ENCODE measurements at regions not wholly inside any gene's neighbourhood (a gene's known extent, or its start where the extent isn't known, plus 50 kb on each side); places are given as distances from the start of the nearest gene placed in this dataset.

DNA sequence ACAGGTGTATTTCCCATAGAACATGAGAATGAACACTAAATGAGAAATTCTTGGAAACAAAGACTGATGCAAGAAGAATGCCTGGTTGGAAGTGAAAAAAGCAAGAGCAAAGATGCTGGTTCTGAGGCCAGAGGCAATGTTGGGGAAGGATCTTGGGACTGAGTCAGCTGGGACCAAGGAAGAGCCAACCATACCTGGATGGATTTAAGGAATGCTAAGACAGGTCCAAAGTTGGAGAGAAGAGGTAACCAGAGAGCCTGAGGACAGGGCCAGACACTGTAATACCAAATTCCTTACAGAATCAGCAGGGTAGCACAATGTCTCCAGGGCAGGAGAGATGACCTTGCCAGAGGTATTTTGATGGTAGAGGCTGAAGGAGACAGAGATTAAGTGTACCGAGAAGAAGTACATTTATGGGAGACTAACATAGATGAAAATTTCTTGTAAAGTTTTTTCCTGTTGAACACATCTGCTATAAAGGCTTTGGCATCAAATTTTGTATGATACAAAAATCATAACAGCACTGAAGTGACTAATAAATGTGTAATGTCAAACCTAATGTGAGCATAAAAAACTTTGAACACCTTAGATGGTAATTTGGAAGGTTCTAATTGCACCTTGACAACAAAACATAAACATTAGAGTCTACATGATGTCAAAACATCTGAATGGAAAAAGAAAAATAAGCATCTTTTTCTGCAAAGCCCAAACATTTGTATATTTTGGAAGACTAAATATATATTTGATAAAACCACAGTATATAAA, 221.7 kb upstream of the MARCKS start:
- TF ChIP-seq EP300 (IDR thresholded peaks at IDR 0.05) (no peak), POLR2AphosphoS5 (IDR thresholded peaks at IDR 0.05) (no peak)
- TF ChIP-seq, protein P1, sequence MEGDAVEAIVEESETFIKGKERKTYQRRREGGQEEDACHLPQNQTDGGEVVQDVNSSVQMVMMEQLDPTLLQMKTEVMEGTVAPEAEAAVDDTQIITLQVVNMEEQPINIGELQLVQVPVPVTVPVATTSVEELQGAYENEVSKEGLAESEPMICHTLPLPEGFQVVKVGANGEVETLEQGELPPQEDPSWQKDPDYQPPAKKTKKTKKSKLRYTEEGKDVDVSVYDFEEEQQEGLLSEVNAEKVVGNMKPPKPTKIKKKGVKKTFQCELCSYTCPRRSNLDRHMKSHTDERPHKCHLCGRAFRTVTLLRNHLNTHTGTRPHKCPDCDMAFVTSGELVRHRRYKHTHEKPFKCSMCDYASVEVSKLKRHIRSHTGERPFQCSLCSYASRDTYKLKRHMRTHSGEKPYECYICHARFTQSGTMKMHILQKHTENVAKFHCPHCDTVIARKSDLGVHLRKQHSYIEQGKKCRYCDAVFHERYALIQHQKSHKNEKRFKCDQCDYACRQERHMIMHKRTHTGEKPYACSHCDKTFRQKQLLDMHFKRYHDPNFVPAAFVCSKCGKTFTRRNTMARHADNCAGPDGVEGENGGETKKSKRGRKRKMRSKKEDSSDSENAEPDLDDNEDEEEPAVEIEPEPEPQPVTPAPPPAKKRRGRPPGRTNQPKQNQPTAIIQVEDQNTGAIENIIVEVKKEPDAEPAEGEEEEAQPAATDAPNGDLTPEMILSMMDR (IDR thresholded peaks at IDR 0.05) = no peak
